Naive thymus-derived CD4-positive, alpha-beta T cell (primary cell): ENCODE measurements at regions not wholly inside any gene's neighbourhood (a gene's known extent, or its start where the extent isn't known, plus 50 kb on each side); places are given as distances from the start of the nearest gene placed in this dataset.

Experiments
- ATAC-seq: fragments of 150-1000 bp; cut with Tn5 transposase; 2 replicates; pipeline ENCODE4 v1.10.0; 2021; ENCODE audit warnings: mild to moderate bottlenecking, moderate library complexity
- CTCF ChIA-PET: fragments of 350-600 bp; sonication (Branson Sonifier 250); formaldehyde crosslinking; loops from one replicate; lab custom pipeline; 2021; ENCODE audit warnings: antibody characterized with exemption; lab: Charles Lee
- POLR2A ChIA-PET: fragments of 350-600 bp; sonication (Branson Sonifier 250); formaldehyde crosslinking; loops from one replicate; lab custom pipeline; 2021; ENCODE audit warnings: antibody characterized with exemption, inconsistent platforms; lab: Charles Lee
- DNase-seq, 9 donors: peaks; one replicate each; pipeline versions ENCODE4 v3.0.0 to v3.0.0-alpha.2; 2020 to 2022; ENCODE audit warnings: mixed read lengths in 1 of 9
- H3K27ac ChIP-seq: one replicate; pipeline ENCODE4 v1.7.0; 2013; ENCODE audit warnings: mild to moderate bottlenecking, low read depth, low read length, moderate library complexity
- H3K27me3 ChIP-seq, 2 donors: one replicate each; pipeline ENCODE4 v1.7.0; 2013; ENCODE audit warnings: low read length in 2 of 2, mild to moderate bottlenecking in 2 of 2, moderate library complexity in 2 of 2; ENCODE audit not compliant: control insufficient read depth in 2 of 2, insufficient read depth in 2 of 2
- H3K36me3 ChIP-seq, 3 experiments: 1 replicate in 2 of 3; 2 replicates in 1 of 3; pipeline ENCODE4 v1.7.0; 2013; ENCODE audit warnings: low read length in 3 of 3, mild to moderate bottlenecking in 3 of 3, moderate library complexity in 1 of 3; ENCODE audit not compliant: insufficient read depth in 3 of 3, control insufficient read depth in 2 of 3
- H3K4me1 ChIP-seq, 2 donors: one replicate each; pipeline ENCODE4 v1.7.0; 2013; ENCODE audit warnings: low read length in 2 of 2, mild to moderate bottlenecking in 2 of 2, moderate library complexity in 1 of 2; ENCODE audit not compliant: control insufficient read depth in 2 of 2, insufficient read depth in 2 of 2
- H3K4me3 ChIP-seq: 2 replicates; pipeline ENCODE4 v1.7.0; 2013; ENCODE audit warnings: mild to moderate bottlenecking, low read length
- H3K9me3 ChIP-seq, 3 experiments: 1 replicate in 2 of 3; 2 replicates in 1 of 3; pipeline ENCODE4 v1.7.0; 2013; ENCODE audit warnings: low read length in 3 of 3; ENCODE audit not compliant: control insufficient read depth in 2 of 3
- H3K27ac Mint-ChIP-seq, 9 donors: one replicate each; pipeline ENCODE4 v1.8.0; 2020 to 2022; ENCODE audit warnings: mixed read lengths in 9 of 9, mild to moderate bottlenecking in 8 of 9, moderate library complexity in 5 of 9, inconsistent platforms in 2 of 9
- H3K27me3 Mint-ChIP-seq, 5 donors: one replicate each; pipeline ENCODE4 v1.8.0; 2021 to 2022; ENCODE audit warnings: mixed read lengths in 5 of 5, mild to moderate bottlenecking in 1 of 5
- H3K36me3 Mint-ChIP-seq, 5 donors: one replicate each; pipeline ENCODE4 v1.8.0; 2020 to 2022; ENCODE audit warnings: mixed read lengths in 5 of 5, mild to moderate bottlenecking in 3 of 5, inconsistent platforms in 1 of 5
- H3K4me1 Mint-ChIP-seq, 7 donors: one replicate each; pipeline ENCODE4 v1.8.0; 2020 to 2022; ENCODE audit warnings: mixed read lengths in 7 of 7, mild to moderate bottlenecking in 3 of 7, inconsistent platforms in 1 of 7
- H3K4me3 Mint-ChIP-seq, 10 donors: one replicate each; pipeline ENCODE4 v1.8.0; 2020 to 2022; ENCODE audit warnings: mild to moderate bottlenecking in 10 of 10, mixed read lengths in 10 of 10, moderate library complexity in 6 of 10, inconsistent platforms in 2 of 10
- H3K9me3 Mint-ChIP-seq, 11 donors: one replicate each; pipeline ENCODE4 v1.8.0; 2020 to 2022; ENCODE audit warnings: mixed read lengths in 11 of 11, mild to moderate bottlenecking in 4 of 11, inconsistent platforms in 1 of 11, moderate library complexity in 1 of 11
- intact Hi-C, 2 donors: fragments of 100-400 bp; cut with micrococcal nuclease; formaldehyde crosslinking; loops; one replicate each; pipeline ENCODE4 v1.15.1; 2023

- intact Hi-C loops, result no loop called here
- ATAC-seq (no peak), DNase-seq (no peak)
- Histone ChIP-seq H3K9me3 (no peaks in the 10 kb centered on the region), H3K27me3 (no peaks in the 10 kb centered on the region), H3K27ac (no peak overlapping the region), H3K36me3 (no peaks in the 10 kb centered on the region), H3K4me1 (no peaks in the 10 kb centered on the region), H3K4me3 (no peak overlapping the region)
- Mint-ChIP-seq H3K36me3 (peaks cover 0 to 3% (median 0%) of the 10 kb centered on the region in 5 donors), H3K27me3 (peaks cover 0 to 9% (median 6%) of the 10 kb centered on the region in 5 donors), H3K4me3 (no peak overlapping the region), H3K4me1 (no peaks in the 10 kb centered on the region), H3K9me3 (peaks cover 0 to 4% (median 0%) of the 10 kb centered on the region in 11 donors), H3K27ac (no peak overlapping the region)
- ChIA-PET CTCF (no interaction called here), POLR2A (no interaction called here)
These were observed 422.1 kb downstream of the EPM2A start for GRCh38 chr6:145313041-145313855.

- no peaks in the 10 kb centered on the region for H3K4me1 ChIP-seq
- Mint-ChIP-seq H3K4me1 (no peaks in the 10 kb centered on the region), H3K27ac (no peak overlapping the region), H3K4me3 (no peak overlapping the region), H3K9me3 (peaks cover 0 to 7% (median 0%) of the 10 kb centered on the region in 11 donors), H3K27me3 (peaks cover 0 to 13% (median 7%) of the 10 kb centered on the region in 5 donors), H3K36me3 (peaks cover 0 to 3% (median 0%) of the 10 kb centered on the region in 5 donors)
- H3K27me3 ChIP-seq, result no peaks in the 10 kb centered on the region
- ChIA-PET CTCF (no interaction called here), POLR2A (no interaction called here)
- no peak overlapping the region for H3K27ac ChIP-seq
- H3K4me3 ChIP-seq, result no peak overlapping the region
- intact Hi-C loops, result no loop called here
- no peaks in the 10 kb centered on the region for H3K9me3 ChIP-seq
- H3K36me3 ChIP-seq, result no peaks in the 10 kb centered on the region
- ATAC-seq (no peak), DNase-seq (no peak)
These were observed 419.2 kb downstream of the EPM2A start for GRCh38 chr6:145315982-145316600.

DNA sequence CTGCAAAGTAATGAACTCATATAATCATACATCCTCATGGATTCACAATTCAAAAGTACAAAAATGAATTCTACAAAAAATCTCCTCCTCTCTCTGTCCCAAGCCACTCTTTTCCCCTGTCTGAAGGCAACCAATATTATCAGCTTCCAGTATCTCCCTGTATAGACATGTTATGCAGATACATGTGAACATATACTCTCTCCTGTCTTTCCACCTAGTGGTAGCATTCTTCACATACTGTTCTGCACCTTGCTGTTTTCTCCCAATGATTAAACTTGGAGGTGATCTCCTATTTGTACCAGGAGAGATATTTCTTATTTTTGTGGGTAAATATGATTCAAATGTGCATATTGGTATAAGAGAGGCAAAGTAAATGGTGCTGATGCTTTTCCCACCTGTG, 416.4 kb downstream of the EPM2A start:
- CTCF ChIA-PET, result no interaction called here
- no peak overlapping the region for H3K27ac Mint-ChIP-seq

DNA sequence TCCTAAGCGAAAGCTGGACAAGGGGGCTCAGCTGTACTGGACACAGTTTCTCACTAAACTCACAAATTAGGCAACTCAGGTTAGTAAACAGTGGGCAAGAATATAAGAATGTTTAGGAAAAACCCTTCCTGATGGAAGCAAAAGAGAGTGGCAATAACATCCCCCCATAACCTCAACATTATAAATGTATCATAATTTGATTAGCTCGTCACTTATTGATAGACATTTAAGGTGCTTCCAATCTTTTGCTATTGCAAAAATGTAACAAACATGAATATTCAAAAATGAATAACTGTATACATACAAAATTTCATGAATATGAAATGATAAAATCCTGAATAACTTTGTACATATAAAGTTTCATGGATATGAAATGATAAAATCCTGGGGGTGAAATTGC, 415.7 kb downstream of the EPM2A start:
- Histone ChIP-seq H3K27me3 (no peaks in the 10 kb centered on the region), H3K4me3 (no peak overlapping the region), H3K27ac (no peak overlapping the region), H3K9me3 (no peaks in the 10 kb centered on the region), H3K36me3 (no peaks in the 10 kb centered on the region), H3K4me1 (no peaks in the 10 kb centered on the region)
- Mint-ChIP-seq H3K27me3 (peaks cover 0 to 13% (median 10%) of the 10 kb centered on the region in 5 donors), H3K4me3 (no peak overlapping the region), H3K9me3 (peaks cover 0 to 7% (median 0%) of the 10 kb centered on the region in 11 donors), H3K4me1 (no peaks in the 10 kb centered on the region), H3K36me3 (peaks cover 0 to 3% (median 0%) of the 10 kb centered on the region in 5 donors), H3K27ac (no peak overlapping the region)
- CTCF ChIA-PET, result no interaction called here
- intact Hi-C loops, result no loop called here
- no peak for ATAC-seq
- POLR2A ChIA-PET, result no interaction called here
- no peak for DNase-seq

More for the DNA sequence above, 416.4 kb downstream of the EPM2A start:
- DNase-seq (no peak), ATAC-seq (no peak)
- Histone ChIP-seq H3K9me3 (no peaks in the 10 kb centered on the region), H3K36me3 (no peaks in the 10 kb centered on the region), H3K27ac (no peak overlapping the region), H3K4me1 (no peaks in the 10 kb centered on the region), H3K4me3 (no peak overlapping the region), H3K27me3 (no peaks in the 10 kb centered on the region)
- Mint-ChIP-seq H3K4me1 (no peaks in the 10 kb centered on the region), H3K27me3 (peaks cover 0 to 13% (median 10%) of the 10 kb centered on the region in 5 donors), H3K9me3 (peaks cover 0 to 7% (median 0%) of the 10 kb centered on the region in 11 donors), H3K4me3 (no peak overlapping the region), H3K36me3 (peaks cover 0 to 3% (median 0%) of the 10 kb centered on the region in 5 donors)
- POLR2A ChIA-PET, result no interaction called here
- intact Hi-C loops, result no loop called here

DNA sequence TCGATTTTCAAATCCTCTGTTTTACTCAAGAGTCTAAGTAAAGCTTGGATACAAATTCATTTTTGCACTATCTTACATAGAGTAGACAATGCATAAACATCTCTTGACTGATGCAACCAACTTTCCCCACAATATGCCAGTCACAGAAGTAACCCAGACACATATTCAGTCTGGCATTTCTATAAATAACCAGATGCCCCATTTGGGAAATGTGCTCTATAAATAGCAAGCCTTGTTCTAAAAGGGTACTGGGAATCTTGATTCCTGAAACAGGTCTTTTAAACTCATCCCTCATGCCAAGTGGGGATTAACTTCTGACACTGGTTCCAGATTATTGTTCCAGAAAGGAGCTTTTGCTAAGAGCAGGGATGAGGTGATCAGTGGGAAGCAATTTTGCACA, 411.7 kb downstream of the EPM2A start:
- Mint-ChIP-seq H3K4me3 (no peak overlapping the region), H3K27ac (no peak overlapping the region), H3K9me3 (peaks cover 0 to 2% (median 0%) of the 10 kb centered on the region in 11 donors), H3K27me3 (peaks cover 0 to 19% (median 0%) of the 10 kb centered on the region in 5 donors), H3K36me3 (no peaks in the 10 kb centered on the region), H3K4me1 (no peaks in the 10 kb centered on the region)
- Histone ChIP-seq H3K36me3 (no peaks in the 10 kb centered on the region), H3K9me3 (no peaks in the 10 kb centered on the region), H3K27me3 (no peaks in the 10 kb centered on the region), H3K27ac (no peak overlapping the region), H3K4me3 (no peak overlapping the region), H3K4me1 (no peaks in the 10 kb centered on the region)
- ChIA-PET CTCF (no interaction called here), POLR2A (no interaction called here)
- intact Hi-C loops, result no loop called here
- ATAC-seq, result no peak
- DNase-seq, result no peak

- no peaks in the 10 kb centered on the region for H3K9me3 ChIP-seq
- Mint-ChIP-seq H3K9me3 (peaks cover 0 to 2% (median 0%) of the 10 kb centered on the region in 11 donors), H3K4me1 (no peaks in the 10 kb centered on the region), H3K4me3 (no peak overlapping the region), H3K27me3 (peaks cover 0 to 14% (median 0%) of the 10 kb centered on the region in 5 donors), H3K36me3 (no peaks in the 10 kb centered on the region), H3K27ac (no peak overlapping the region)
- no peak overlapping the region for H3K27ac ChIP-seq
- no peaks in the 10 kb centered on the region for H3K36me3 ChIP-seq
- POLR2A ChIA-PET, result no interaction called here
- H3K4me3 ChIP-seq, result no peak overlapping the region
- CTCF ChIA-PET, result no interaction called here
- ATAC-seq (no peak), DNase-seq (no peak)
- intact Hi-C loops, result no loop called here
- H3K27me3 ChIP-seq, result no peaks in the 10 kb centered on the region
- H3K4me1 ChIP-seq, result no peaks in the 10 kb centered on the region
These were observed 407.7 kb downstream of the EPM2A start for GRCh38 chr6:145327586-145327985.
